ENCODE measurements at regions not wholly inside any gene's neighbourhood (a gene's known extent, or its start where the extent isn't known, plus 50 kb on each side); places are given as distances from the start of the nearest gene placed in this dataset.

- H3K9me3 Mint-ChIP-seq: no peaks in the 10 kb centered on the region
- TF ChIP-seq REST (IDR thresholded peaks at IDR 0.05; ENCODE audit: unreplicated experiment): no peak
- TF ChIP-seq, protein P1, sequence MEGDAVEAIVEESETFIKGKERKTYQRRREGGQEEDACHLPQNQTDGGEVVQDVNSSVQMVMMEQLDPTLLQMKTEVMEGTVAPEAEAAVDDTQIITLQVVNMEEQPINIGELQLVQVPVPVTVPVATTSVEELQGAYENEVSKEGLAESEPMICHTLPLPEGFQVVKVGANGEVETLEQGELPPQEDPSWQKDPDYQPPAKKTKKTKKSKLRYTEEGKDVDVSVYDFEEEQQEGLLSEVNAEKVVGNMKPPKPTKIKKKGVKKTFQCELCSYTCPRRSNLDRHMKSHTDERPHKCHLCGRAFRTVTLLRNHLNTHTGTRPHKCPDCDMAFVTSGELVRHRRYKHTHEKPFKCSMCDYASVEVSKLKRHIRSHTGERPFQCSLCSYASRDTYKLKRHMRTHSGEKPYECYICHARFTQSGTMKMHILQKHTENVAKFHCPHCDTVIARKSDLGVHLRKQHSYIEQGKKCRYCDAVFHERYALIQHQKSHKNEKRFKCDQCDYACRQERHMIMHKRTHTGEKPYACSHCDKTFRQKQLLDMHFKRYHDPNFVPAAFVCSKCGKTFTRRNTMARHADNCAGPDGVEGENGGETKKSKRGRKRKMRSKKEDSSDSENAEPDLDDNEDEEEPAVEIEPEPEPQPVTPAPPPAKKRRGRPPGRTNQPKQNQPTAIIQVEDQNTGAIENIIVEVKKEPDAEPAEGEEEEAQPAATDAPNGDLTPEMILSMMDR (conservative IDR thresholded peaks at IDR 0.05; ENCODE audit: low read depth in 2 of 2): no peak
- no peak overlapping the region for H3K4me3 Mint-ChIP-seq
- H2AFZ ChIP-seq: 0 out of 2 replicates have a peak overlapping the region, but pooled peaks have one; percentile 81
- DNase-seq (ENCODE audit: low spot score): no peak
- H3F3A ChIP-seq (replicated peaks; ENCODE audit: low read depth): no peaks in the 10 kb centered on the region
- H4K20me1 ChIP-seq (replicated peaks; ENCODE audit: insufficient read depth): no peaks in the 10 kb centered on the region
- no peak for ATAC-seq
- no peaks in the 10 kb centered on the region for H3K27me3 Mint-ChIP-seq (ENCODE audit: insufficient read depth, low read depth, poor library complexity)
- no peaks in the 10 kb centered on the region for H3K4me1 ChIP-seq (ENCODE audit: insufficient read depth)
- peaks cover 11% of the 10 kb centered on the region; the same call in 1 of the 2 replicates for H3K9me2 ChIP-seq (ENCODE audit: insufficient read depth)
- H3K36me3 Mint-ChIP-seq (ENCODE audit: low read depth): no peaks in the 10 kb centered on the region
- peaks cover 9% of the 10 kb centered on the region for H3K4me1 Mint-ChIP-seq
- H3K4me3 ChIP-seq: no peak overlapping the region
- H3K79me2 ChIP-seq (replicated peaks; ENCODE audit: insufficient read depth): no peaks in the 10 kb centered on the region
- H3K27ac Mint-ChIP-seq: no peak overlapping the region
- H3K27me3 ChIP-seq (ENCODE audit: insufficient read depth): no peaks in the 10 kb centered on the region
- H3K4me2 ChIP-seq: no peak overlapping the region
- no peaks in the 10 kb centered on the region for H3K36me3 ChIP-seq (ENCODE audit: insufficient read depth)
- no peak overlapping the region for H3K27ac ChIP-seq (ENCODE audit: low read depth)
Observed at GRCh38 chr2:48146552-48146951, 167.9 kb upstream of the FOXN2 start.

GRCh38 chr2:48147719-48148118 is 166.8 kb upstream of the FOXN2 start:
- no peaks in the 10 kb centered on the region for H3K36me3 ChIP-seq (ENCODE audit: insufficient read depth)
- H3K4me3 ChIP-seq: no peak overlapping the region
- TF ChIP-seq ZNF114 (CRISPR knock-in tag; IDR thresholded peaks at IDR 0.05) (no peak), JUNB (IDR thresholded peaks at IDR 0.05; ENCODE audit: unreplicated experiment) (no peak)
- H3K27ac Mint-ChIP-seq: no peak overlapping the region
- no peaks in the 10 kb centered on the region for H3K27me3 ChIP-seq (ENCODE audit: insufficient read depth)
- H3K27ac ChIP-seq (ENCODE audit: low read depth): no peak overlapping the region
- no peaks in the 10 kb centered on the region for H4K20me1 ChIP-seq (replicated peaks; ENCODE audit: insufficient read depth)
- H3K4me1 Mint-ChIP-seq: peaks cover 9% of the 10 kb centered on the region
- H3K9me3 Mint-ChIP-seq: no peaks in the 10 kb centered on the region
- H3K27me3 Mint-ChIP-seq (ENCODE audit: insufficient read depth, low read depth, poor library complexity): no peaks in the 10 kb centered on the region
- no peak for DNase-seq (ENCODE audit: low spot score)
- H3K9me2 ChIP-seq (ENCODE audit: insufficient read depth): peaks cover 11% of the 10 kb centered on the region; the same call in 1 of the 2 replicates
- H3K36me3 Mint-ChIP-seq (ENCODE audit: low read depth): no peaks in the 10 kb centered on the region
- no peaks in the 10 kb centered on the region for H3F3A ChIP-seq (replicated peaks; ENCODE audit: low read depth)
- no peak overlapping the region for H3K4me3 Mint-ChIP-seq
- H3K4me1 ChIP-seq (ENCODE audit: insufficient read depth): no peaks in the 10 kb centered on the region
- no peak overlapping the region for H2AFZ ChIP-seq
- no peak for ATAC-seq
- no peaks in the 10 kb centered on the region for H3K79me2 ChIP-seq (replicated peaks; ENCODE audit: insufficient read depth)
- no peak overlapping the region for H3K4me2 ChIP-seq

Measured in GM23338 (cell line).